GM20000 (cell line): ENCODE measurements at regions not wholly inside any gene's neighbourhood (a gene's known extent, or its start where the extent isn't known, plus 50 kb on each side); places are given as distances from the start of the nearest gene placed in this dataset.
"Not testable (repeated sequence)": the region's sequence is repeated elsewhere in the genome, so short reads cannot be mapped to it uniquely, and the experiment has no call there.

Experiments used
- DNase-seq: peaks from one replicate; pipeline ENCODE4 v3.0.0; 2012; ENCODE audit warnings: low spot score

DNA sequence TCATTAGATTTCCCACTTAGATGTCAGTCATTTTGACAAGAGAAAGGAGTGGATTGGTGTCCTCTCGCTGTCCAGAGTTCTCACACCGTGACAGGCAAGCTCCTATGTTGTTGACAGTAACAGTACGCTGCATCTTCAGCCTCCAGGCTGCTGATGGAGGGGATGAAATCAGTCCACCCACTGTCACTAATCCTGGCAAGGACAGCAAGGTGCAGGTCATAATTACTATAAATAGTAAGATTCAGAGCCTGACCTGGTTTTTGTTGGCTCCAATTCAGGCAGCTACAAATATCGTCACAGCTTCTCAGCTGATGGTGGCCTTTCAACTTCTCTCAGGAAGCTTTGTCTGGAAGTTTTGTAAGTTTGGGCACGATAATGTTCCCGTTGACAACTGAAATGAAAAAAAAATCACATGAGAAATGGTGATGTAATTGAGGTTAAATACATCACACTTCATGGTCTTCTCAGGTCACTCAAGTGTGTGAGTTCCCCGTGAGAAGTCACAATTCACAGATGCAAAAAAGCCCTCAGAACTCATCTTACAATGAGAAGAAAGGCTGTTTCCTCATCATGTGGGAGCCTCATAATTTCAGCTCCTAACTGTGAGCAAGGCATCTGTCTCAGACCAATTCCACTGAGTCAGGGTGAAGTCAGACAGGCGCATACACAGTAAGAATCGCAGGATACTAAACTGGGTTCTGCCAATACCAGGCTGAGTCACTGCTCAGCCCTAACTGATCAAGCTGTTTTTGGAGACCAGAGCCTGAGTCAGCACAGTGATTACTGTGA is 516.9 kb downstream of the RPIA start:
- not testable (repeated sequence) for DNase-seq

DNA sequence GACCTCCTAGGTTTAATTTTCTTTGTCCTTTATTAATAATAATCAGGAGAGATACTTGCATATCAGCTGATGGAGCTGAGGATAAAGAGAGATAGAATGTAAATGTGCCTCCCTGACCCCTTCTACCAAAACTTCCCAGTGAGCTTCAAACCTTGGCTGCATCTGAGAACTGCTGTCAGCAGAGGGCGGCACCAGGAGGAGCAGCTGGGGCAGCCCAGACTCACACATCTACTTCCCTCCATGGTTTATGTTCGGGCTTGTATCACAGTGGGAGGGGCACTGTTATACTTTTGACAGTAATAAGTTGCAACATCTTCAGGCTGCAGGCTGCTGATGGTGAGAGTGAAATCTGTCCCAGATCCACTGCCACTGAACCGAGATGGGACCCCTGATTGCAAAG is 521.7 kb downstream of the RPIA start:
- DNase-seq, result not testable (repeated sequence)

DNA sequence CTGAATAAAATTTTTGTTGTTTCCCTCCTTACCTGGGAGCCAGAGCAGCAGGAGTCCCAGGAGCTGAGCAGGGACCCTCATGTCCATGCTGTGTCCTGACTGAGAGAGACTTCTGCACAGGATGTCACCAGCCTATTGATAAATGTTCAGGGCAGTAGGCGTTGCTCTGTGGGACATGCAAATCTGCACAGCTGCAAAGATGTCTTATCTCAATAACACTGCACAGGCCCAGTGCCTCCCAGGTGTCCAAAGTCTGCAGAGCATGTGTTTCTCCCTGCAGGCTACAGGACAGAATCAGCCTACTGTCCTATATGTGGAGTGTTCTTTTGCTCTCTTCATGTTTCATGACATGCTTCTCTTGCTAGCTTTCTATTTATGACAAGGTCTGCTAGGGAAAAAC is 522.3 kb downstream of the RPIA start:
- DNase-seq, result not testable (repeated sequence)

GRCh38 chr2:89221474-89221873 is 530.0 kb downstream of the RPIA start:
- DNase-seq, result not testable (repeated sequence)

DNA sequence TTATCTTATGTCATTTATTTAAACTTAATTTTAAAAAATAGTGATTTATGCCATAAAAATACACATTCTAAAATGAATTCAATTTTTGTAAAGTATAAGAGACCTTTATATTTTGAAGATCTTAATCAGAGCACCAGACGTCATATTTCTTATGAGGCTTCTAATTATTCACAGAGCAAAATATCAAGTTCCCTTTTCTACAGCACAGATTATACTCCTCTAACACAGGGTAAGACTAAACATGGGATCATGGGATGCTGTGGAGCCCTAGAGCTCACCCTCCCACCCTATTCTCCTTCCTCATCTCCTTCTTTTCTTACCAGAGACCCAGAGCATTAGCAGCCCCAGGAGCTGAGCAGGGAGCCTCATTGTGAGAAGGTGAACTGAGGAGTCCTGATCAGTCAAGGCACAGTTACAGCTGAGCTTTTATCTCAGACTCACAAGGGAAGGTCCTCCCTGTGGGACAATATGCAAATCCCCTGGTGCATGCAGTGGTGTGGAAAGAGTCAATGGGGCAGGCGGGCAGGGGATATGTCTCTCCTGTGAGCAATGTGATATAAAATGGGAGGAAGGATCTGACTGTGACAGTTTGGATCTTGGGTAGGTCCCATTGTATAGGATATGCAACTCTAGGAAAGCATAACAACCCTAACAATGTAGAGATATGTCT is 530.7 kb downstream of the RPIA start:
- DNase-seq, result not testable (repeated sequence)

DNA sequence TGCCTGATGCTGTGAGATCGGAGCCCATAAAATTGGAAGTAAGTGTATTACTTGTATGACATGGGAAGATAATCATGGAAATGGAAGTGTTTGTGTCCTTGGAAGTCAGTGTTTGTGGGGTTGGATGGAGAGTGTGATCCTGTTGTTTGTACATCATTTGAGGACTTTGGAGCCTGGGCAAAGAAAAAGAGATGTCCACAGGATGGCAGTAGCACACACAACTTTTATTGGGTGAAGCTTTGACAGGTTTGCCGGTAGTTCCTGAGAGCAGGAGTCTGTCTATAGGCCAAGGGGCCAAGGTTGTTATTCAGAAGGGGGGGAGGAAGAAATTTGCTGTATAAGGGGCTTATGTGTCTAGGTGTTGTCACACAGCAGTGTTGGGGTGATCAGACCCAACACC is 533.3 kb downstream of the RPIA start:
- DNase-seq, result not testable (repeated sequence)

DNA sequence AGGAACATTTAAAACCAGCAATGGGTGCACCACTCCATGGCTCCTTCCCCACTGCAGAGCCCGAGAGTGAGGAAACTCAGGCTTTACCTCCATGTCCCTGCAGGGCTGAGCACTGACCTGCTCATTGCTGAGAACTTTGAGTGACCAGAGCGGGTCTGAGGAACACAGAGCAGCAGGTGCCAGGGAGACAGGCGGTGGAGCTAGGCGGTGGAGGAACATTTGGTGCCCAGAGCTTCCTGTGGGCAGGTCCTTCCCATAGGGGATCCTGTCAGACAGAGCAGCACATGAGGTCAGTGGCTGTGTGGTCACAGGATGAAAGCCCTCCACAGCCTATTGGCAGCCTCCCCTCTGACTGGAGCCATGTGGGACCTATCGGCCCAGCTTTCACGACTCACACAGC is 538.5 kb downstream of the RPIA start:
- DNase-seq, result not testable (repeated sequence)

- DNase-seq, result not testable (repeated sequence)
These were observed 539.8 kb downstream of the RPIA start for GRCh38 chr2:89231241-89231640.

GRCh38 chr2:89233931-89234330 is 542.5 kb downstream of the RPIA start:
- DNase-seq, result not testable (repeated sequence)

DNA sequence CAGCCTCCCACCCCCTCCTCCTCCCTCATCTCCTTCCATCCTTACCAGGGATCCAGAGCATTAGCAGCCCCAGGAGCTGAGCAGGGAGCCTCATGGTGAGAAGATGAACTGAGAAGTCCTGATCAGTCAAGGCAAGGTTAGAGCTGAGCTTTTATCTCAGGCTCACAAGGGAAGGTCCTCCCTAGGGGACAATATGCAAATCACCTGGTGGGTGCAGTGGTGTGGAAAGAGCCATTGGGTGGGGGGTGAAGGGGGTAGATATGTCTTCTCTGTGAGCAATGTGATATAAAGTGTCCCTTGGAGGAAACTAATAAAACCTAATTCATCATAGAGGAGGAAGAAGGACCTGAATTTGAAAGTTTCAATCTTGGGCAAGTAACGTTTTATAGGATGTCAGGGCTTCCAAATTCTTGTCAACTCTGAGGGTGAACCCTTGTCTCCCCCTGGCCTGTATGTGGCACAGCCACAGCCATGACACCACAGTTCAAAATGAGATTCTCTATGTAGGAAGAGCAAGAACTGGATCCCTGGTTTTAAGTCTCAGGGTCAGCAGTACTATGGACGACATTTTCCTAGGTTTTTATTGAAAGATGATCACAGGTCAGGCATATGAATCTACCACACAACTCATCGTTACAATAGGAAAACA is 543.5 kb downstream of the RPIA start:
- DNase-seq, result not testable (repeated sequence)

DNA sequence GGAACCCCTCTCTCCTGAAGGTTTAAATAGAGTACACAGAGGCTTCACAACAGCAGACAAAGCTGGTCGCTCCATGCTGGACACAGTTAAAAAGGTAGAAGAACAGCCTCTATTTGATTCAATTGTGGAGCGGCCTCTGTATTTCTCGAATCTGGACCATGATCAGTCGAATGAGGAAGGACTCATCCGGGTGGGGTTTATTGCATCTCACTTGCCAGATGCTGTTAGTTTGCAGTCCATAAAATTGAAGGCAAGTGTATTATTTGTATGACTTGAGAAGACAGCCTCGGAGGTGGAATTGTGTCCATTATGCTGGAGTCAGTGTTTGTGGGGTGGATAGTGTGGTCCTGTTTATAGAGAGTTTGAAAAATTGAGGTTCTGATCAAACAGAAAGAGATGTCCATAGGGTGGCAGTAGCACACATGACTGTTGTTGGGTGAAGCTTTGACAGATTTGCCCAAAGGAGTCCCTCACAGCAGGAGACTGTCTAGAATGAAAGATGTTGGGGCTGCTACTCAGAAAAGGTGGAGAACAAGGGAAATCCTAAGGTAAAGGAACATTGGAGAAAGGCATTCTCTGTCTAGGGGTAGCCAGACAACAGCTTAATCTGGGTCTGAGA is 545.5 kb downstream of the RPIA start:
- not testable (repeated sequence) for DNase-seq

- not testable (repeated sequence) for DNase-seq
These were observed 546.3 kb downstream of the RPIA start for GRCh38 chr2:89237783-89238182.

DNA sequence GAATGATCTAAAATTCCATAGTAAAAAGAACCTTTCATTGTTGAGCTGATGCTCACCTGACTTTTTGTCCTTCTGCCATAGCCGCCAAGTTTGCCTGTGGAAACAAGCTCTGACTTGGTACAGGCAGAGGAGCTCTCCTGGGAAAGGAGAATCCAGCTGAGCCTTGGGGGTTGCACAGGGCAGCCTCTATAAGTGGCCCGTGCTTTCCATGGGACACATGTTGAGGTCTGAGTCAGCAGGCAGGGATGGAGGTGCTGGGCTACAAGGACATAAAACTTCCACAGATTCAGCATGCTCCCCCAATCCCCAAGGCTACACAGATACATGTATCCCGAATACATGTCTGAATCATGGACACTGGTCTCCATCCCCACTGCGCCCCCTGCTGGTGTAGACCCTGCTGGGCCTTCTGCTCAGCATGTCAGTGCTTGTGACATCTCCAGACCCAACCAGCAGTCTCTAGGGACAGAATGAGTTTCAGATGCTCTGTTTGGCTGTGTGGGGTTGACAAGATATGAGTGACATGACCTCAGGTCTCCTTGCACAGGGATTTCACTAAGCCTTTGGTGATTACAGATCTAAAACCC is 551.7 kb downstream of the RPIA start:
- not testable (repeated sequence) for DNase-seq

DNA sequence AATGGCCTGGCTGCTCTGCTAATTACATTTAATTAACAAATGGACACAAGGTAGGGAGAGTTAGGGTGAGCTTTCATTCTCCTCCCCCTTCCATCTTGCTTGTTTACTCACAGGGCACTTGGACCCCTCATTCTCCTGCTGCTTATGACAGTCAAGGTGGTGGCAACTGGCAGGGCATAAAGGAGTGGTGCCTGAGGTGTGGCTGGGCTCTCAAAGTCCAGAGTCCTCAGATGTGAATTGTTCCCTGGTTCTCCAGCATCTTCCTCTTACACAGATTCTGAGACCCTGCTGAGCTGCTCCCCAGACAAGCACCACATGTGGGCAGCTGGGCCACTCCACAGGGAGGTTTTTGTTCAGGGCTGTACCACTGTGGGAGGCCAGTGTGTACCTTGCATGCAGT is 552.9 kb downstream of the RPIA start:
- not testable (repeated sequence) for DNase-seq

DNA sequence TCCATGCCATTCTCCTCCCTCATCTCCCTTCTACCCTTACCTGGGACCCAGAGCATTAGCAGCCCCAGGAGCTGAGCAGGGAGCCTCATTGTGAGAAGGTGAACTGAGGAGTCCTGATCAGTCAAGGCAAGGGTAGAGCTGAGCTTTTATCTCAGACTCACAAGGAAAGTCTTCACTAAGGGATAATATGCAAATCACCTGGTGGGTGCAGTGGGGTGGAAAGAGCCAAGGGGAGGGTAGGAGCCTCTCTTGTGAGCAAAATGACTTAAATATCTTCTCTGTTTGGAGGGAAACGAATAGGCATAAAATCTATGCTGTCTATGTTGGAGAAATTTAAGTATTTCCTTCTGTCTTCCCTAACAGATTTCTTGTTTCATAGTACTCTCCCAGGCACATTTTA is 554.0 kb downstream of the RPIA start:
- DNase-seq, result not testable (repeated sequence)

GRCh38 chr2:89246027-89246426 is 554.6 kb downstream of the RPIA start:
- DNase-seq, result not testable (repeated sequence)

- not testable (repeated sequence) for DNase-seq
These were observed 555.1 kb downstream of the RPIA start for GRCh38 chr2:89246620-89247019.

- DNase-seq, result not testable (repeated sequence)
These were observed 563.5 kb downstream of the RPIA start for GRCh38 chr2:89255013-89255412.

GRCh38 chr2:89273443-89273842 is 582.0 kb downstream of the RPIA start:
- not testable (repeated sequence) for DNase-seq

DNA sequence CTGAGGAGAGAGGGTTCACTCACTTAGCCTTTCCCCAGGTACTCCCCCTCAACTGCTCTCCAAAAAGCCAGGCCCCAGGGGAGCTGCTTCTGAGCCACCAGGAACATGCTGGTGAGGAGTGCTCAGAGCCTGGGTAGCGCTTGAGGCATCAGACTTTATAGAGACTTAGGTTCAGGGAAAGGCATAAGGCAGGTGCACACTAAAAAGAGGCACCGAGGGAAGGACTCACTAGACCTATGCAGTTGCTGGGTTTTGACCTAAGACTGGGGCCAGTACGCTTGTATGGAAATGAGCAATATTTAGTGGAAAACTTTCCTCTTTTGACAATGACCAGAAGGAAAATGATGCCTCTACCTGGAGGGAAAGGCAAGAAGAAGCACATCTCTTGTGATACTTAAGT is 589.1 kb downstream of the RPIA start:
- DNase-seq, result not testable (repeated sequence)

DNA sequence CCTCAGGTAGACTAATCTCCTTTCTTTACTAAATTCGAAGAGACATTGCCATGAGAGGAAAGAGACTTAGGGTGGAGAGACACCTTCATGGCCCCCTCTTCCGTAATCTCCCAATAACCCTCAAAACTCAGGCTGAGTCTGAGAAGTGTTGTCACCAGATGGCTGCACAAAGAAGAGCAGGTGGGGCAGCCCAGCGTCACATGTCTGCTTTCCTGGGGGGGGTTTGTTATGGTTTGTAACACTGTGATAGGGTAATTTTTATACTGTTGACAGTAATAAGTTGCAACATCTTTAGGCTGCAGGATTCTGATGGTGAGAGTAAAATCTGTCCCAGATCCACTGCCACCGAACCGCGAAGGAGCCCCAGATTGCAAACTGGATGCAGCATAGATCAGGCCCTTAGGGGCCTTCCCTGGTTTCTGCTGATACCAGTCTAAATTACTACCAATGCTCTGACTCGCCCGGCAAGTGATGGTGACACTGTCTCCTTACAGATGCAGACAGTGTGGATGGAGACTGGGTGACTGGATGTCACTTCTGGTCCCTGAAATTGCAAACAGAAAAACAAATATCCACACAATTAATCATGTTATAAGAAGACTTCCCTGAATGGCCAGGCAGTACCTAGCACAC is 595.1 kb downstream of the RPIA start:
- DNase-seq, result not testable (repeated sequence)
